Tibial nerve (tissue), 4 donors: ENCODE measurements at regions not wholly inside any gene's neighbourhood (a gene's known extent, or its start where the extent isn't known, plus 50 kb on each side); places are given as distances from the start of the nearest gene placed in this dataset.

Experiments
- DNase-seq, 2 donors: peaks; one replicate each; pipeline ENCODE4 v3.0.0-alpha.2; 2019; ENCODE audit warnings: low spot score in 2 of 2
- H3K27ac ChIP-seq, 4 donors: fragments of 200-600 bp; sonication (generic) in 3 of 4; one replicate each; pipeline ENCODE4 v1.5.1; 2017 to 2019; ENCODE audit warnings: mild to moderate bottlenecking in 1 of 4
- H3K27me3 ChIP-seq, 2 donors: fragments of 200-600 bp; sonication (generic) in 1 of 2; one replicate each; pipeline versions ENCODE4 v1.5.1 to v1.6.0; 2017 to 2019
- H3K36me3 ChIP-seq, 3 donors: fragments of 200-600 bp; sonication (generic); one replicate each; pipeline ENCODE4 v1.5.1; 2018 to 2019
- H3K4me1 ChIP-seq, 4 donors: fragments of 200-600 bp; sonication (generic) in 3 of 4; one replicate each; pipeline ENCODE4 v1.5.1; 2017 to 2019
- H3K4me3 ChIP-seq, 4 donors: fragments of 200-600 bp; sonication (generic) in 3 of 4; one replicate each; pipeline ENCODE4 v1.5.1; 2017 to 2019; ENCODE audit warnings: mild to moderate bottlenecking in 1 of 4, moderate library complexity in 1 of 4
- H3K9me3 ChIP-seq, 4 donors: fragments of 200-600 bp; sonication (generic) in 3 of 4; one replicate each; pipeline ENCODE4 v1.5.1; 2017 to 2019
- CTCF ChIP-seq, 5 experiments: fragments of 200-600 bp in 3 of 5; fragments of 450-650 bp in 2 of 5; sonication (generic) in 3 of 5; IDR thresholded peaks; one replicate each; pipeline ENCODE4 v1.5.1; 2016 to 2019; ENCODE audit warnings: antibody characterized with exemption in 5 of 5, mild to moderate bottlenecking in 3 of 5, moderate library complexity in 2 of 5
- EP300 ChIP-seq, 2 donors: sonication (generic); formaldehyde crosslinking; IDR thresholded peaks; one replicate each; pipeline ENCODE4 v1.6.1; 2017; ENCODE audit warnings: antibody characterized with exemption in 2 of 2, mild to moderate bottlenecking in 1 of 2
- POLR2A ChIP-seq, 2 donors: fragments of 450-650 bp; IDR thresholded peaks; one replicate each; pipeline ENCODE4 v1.6.1; 2017; ENCODE audit warnings: antibody characterized with exemption in 2 of 2, mild to moderate bottlenecking in 2 of 2, moderate library complexity in 2 of 2
- WGBS, 2 donors: methylation state at CpG; one replicate each; pipeline ENCODE4 v1.1.5; 2018; 5-methylcytosine and 5-hydroxymethylcytosine counted together

GRCh38 chr6:116982401-116982800 lies 105.4 kb downstream of the RFX6 start:
- TF ChIP-seq CTCF (IDR thresholded peaks at IDR 0.05) (no peak), EP300 (IDR thresholded peaks at IDR 0.05) (no peak), POLR2A (IDR thresholded peaks at IDR 0.05) (no peak)
- Histone ChIP-seq H3K4me3 (no peak overlapping the region), H3K9me3 (peaks cover 0 to 12% (median 0%) of the 10 kb centered on the region in 4 donors), H3K27me3 (no peaks in the 10 kb centered on the region), H3K36me3 (no peaks in the 10 kb centered on the region), H3K27ac (no peak overlapping the region), H3K4me1 (no peaks in the 10 kb centered on the region)
- DNase-seq: no peak

DNA sequence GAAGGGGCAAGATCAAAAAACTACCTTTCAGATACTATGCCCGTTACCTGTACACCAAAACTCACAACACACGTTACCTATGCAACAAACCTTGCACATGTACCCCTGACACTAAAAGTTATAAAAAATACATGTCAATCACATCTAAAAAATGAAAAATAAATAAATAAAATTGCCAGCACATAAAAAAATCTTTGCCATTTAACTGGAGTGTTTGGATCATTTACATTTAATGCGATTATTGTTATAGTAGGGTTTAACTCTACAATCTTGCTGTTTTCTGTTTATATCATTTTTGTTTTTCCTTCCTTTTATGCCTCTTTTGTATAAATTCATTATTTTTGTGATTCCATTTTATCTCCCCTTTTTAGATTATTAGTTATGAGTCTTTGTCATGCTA lies 106.3 kb downstream of the RFX6 start:
- Histone ChIP-seq H3K4me1 (no peaks in the 10 kb centered on the region), H3K4me3 (no peak overlapping the region), H3K27ac (no peak overlapping the region), H3K9me3 (peaks cover 0 to 12% (median 0%) of the 10 kb centered on the region in 4 donors), H3K27me3 (no peaks in the 10 kb centered on the region), H3K36me3 (no peaks in the 10 kb centered on the region)
- WGBS, 2 donors: 90 to 93% methylated on average over 3 of the region's 3 CpGs
- TF ChIP-seq POLR2A (IDR thresholded peaks at IDR 0.05) (no peak), EP300 (IDR thresholded peaks at IDR 0.05) (no peak), CTCF (IDR thresholded peaks at IDR 0.05) (no peak)
- DNase-seq: no peak

GRCh38 chr6:116986819-116987218 lies 109.8 kb downstream of the RFX6 start:
- no peaks in the 10 kb centered on the region for H3K36me3 ChIP-seq
- no peaks in the 10 kb centered on the region for H3K4me1 ChIP-seq
- H3K27ac ChIP-seq: no peak overlapping the region
- no peak for TF ChIP-seq POLR2A (IDR thresholded peaks at IDR 0.05)
- no peak overlapping the region for H3K4me3 ChIP-seq
- peaks cover 0 to 12% (median 0%) of the 10 kb centered on the region in 4 donors for H3K9me3 ChIP-seq
- no peaks in the 10 kb centered on the region for H3K27me3 ChIP-seq
- 41 to 48% methylated on average over 2 of the region's 2 CpGs for WGBS, 2 donors
- DNase-seq: no peak

DNA sequence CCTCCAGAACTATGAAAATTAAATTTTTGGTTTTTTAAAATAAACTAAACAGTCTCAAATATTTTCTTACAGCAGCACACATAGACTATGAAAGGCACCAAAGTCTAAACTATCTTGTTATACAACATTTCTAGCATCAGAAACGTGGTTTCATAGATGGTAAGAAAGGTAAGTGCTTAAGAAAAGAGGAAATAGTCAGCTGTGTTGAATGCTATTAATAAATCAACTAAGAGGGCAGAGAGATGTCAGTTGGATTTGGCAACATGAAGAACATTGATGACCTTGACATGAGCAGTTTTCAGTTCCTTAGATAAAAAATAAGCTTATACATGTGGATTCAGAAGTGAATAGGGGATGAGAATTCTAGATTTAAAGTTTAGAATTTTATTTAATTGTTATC lies 113.6 kb downstream of the RFX6 start:
- DNase-seq: no peak
- H3K4me3 ChIP-seq: no peak overlapping the region
- H3K4me1 ChIP-seq: no peaks in the 10 kb centered on the region
- TF ChIP-seq POLR2A (IDR thresholded peaks at IDR 0.05) (no peak), CTCF (IDR thresholded peaks at IDR 0.05) (no peak)
- H3K9me3 ChIP-seq: no peaks in the 10 kb centered on the region
- H3K36me3 ChIP-seq: no peaks in the 10 kb centered on the region
- no peaks in the 10 kb centered on the region for H3K27me3 ChIP-seq
- 53 to 54% methylated on average over 1 of the region's 1 CpG for WGBS, 2 donors
- H3K27ac ChIP-seq: no peak overlapping the region

- H3K27ac ChIP-seq: no peak overlapping the region
- TF ChIP-seq POLR2A (IDR thresholded peaks at IDR 0.05) (no peak), EP300 (IDR thresholded peaks at IDR 0.05) (no peak), CTCF (IDR thresholded peaks at IDR 0.05) (no peak)
- H3K4me1 ChIP-seq: no peaks in the 10 kb centered on the region
- DNase-seq: no peak
- no peak overlapping the region for H3K4me3 ChIP-seq
- H3K9me3 ChIP-seq: no peaks in the 10 kb centered on the region
- no peaks in the 10 kb centered on the region for H3K27me3 ChIP-seq
- H3K36me3 ChIP-seq: no peaks in the 10 kb centered on the region
Observed at GRCh38 chr6:116992546-116992945, 115.5 kb downstream of the RFX6 start.

DNA sequence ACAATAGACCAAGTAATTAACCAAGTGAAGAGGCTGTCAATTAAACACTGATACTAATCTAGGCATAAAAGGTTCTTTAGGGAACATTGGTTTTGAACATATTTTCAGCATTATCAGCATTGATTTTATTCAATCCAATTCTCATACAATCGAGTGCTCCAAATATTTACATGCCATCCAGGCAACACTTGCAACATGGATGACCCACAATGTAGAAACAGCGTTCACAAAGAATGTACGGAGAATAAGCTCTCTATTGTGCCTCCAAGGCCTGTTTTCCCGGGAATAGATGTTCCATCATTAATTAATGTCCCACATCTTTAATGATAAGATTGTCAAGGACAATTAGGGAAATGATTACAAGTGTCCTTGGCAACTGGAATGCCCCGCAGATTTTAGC lies 117.4 kb downstream of the RFX6 start:
- H3K4me3 ChIP-seq: no peak overlapping the region
- H3K27me3 ChIP-seq: no peaks in the 10 kb centered on the region
- H3K4me1 ChIP-seq: no peaks in the 10 kb centered on the region
- whole genome bisulfite sequencing, 2 donors: 66 to 68% methylated on average over 5 of the region's 5 CpGs
- TF ChIP-seq EP300 (IDR thresholded peaks at IDR 0.05) (no peak), CTCF (IDR thresholded peaks at IDR 0.05) (no peak), POLR2A (IDR thresholded peaks at IDR 0.05) (no peak)
- DNase-seq: no peak
- H3K36me3 ChIP-seq: no peaks in the 10 kb centered on the region
- H3K9me3 ChIP-seq: no peaks in the 10 kb centered on the region
- H3K27ac ChIP-seq: no peak overlapping the region
